Keratinocyte (primary cell): ENCODE measurements at regions not wholly inside any gene's neighbourhood (a gene's known extent, or its start where the extent isn't known, plus 50 kb on each side); places are given as distances from the start of the nearest gene placed in this dataset.

ENCODE experiments used
- CTCF ChIP-seq, 3 experiments: IDR thresholded peaks in 1 of 3; conservative IDR thresholded peaks in 1 of 3; optimal IDR thresholded peaks in 1 of 3; 2 replicates in 2 of 3; 3 replicates in 1 of 3; pipeline versions ENCODE3 to v1.5.1; 2011; ENCODE audit warnings: low read length in 3 of 3, mild to moderate bottlenecking in 3 of 3, moderate library complexity in 2 of 3, control low read depth in 1 of 3, inconsistent platforms in 1 of 3; ENCODE audit not compliant: insufficient read depth in 2 of 3; ENCODE audit errors: extremely low read depth in 1 of 3
- EZH2 ChIP-seq: IDR thresholded peaks from one replicate; pipeline ENCODE4 v1.6.1; 2012; ENCODE audit warnings: inconsistent platforms, mild to moderate bottlenecking, low read length, moderate library complexity

- no peak for TF ChIP-seq CTCF (optimal IDR thresholded peaks at IDR 0.05 in 1 of 3, IDR thresholded peaks at IDR 0.05 in 1 of 3, conservative IDR thresholded peaks at IDR 0.05 in 1 of 3; ENCODE audit: extremely low read depth in 1 of 3, insufficient read depth in 2 of 3, low read length in 3 of 3)
- TF ChIP-seq EZH2, result no peak
These were observed 204.9 kb upstream of the PTER start for GRCh38 chr10:16231734-16232435.
